ENCODE measurements at regions not wholly inside any gene's neighbourhood (a gene's known extent, or its start where the extent isn't known, plus 50 kb on each side); places are given as distances from the start of the nearest gene placed in this dataset.
"Not testable (repeated sequence)": the region's sequence is repeated elsewhere in the genome, so short reads cannot be mapped to it uniquely, and the experiment has no call there.

DNA sequence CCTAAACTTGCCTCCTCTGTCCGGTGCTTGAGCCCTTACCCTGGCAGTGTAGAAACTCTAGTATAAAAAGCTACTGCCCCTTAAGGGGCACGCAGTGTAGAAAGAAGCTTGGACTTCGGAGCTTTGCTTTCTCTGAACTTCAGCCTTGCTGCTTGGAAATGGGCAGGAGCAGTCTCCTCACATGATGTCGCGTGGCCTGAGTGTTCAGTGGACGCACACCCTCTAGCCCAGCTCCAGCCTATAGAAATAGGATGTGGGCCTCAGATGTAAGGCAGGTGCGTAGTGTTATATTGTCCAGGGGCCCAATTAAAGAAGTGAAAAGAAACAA is 98.2 kb upstream of the PCBD1 start:
- H3K36me3 ChIP-seq (ENCODE audit: control insufficient read depth in 5 of 5, insufficient read depth in 5 of 5, low read length in 5 of 5): no peaks in the 10 kb centered on the region
- no peak overlapping the region for H3K4me3 ChIP-seq (ENCODE audit: low read depth in 1 of 5, low read length in 5 of 5)
- peaks cover 0 to 3% (median 0%) of the 10 kb centered on the region in 5 donors for H3K27me3 ChIP-seq (ENCODE audit: control insufficient read depth in 5 of 5, insufficient read depth in 4 of 5, low read length in 5 of 5)
- no peak overlapping the region for H3K9ac ChIP-seq (ENCODE audit: low read length in 5 of 5)
- H3K4me1 ChIP-seq (ENCODE audit: control insufficient read depth in 5 of 5, insufficient read depth in 5 of 5, low read length in 5 of 5): no peaks in the 10 kb centered on the region
- H3K9me3 ChIP-seq (ENCODE audit: control insufficient read depth in 5 of 5, low read length in 5 of 5): no peaks in the 10 kb centered on the region
- no peak overlapping the region for H3K27ac ChIP-seq (ENCODE audit: low read depth, low read length)

DNA sequence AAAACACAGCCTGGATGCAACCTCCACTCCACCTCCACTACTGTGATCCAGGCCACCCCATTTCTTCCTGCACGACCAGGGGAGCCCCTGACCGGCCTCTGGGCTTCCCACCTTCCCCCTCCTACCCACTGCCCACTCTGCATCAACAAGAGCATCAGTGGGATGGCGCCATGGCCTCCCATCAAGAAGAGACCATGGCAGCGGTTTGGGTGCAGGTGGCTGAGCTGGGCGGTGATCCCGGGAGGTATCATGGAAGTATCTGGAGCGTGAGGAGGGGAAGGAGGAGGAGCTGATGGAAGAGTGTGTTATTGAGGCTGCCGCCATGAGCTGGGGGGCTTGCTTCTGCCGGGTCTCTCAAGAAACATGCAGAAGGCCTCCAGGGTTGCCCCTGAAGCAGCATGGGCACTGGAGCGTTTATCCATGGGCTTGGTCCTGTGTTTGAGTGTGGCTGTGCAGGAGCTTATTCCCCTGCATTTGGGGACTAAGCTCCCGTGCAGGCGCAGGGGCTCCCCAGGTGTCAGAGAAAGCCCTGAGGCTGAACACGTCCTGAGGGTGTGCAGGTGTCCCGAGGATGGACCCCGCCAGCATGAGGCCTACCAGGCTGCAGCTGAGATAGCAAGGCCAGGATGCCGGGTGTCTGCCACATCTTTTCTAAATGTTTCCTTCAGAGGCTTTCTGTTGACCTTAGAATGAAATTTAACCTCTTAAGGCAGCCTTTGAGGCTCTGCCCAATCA is 99.2 kb upstream of the PCBD1 start:
- peaks cover 0 to 3% (median 0%) of the 10 kb centered on the region in 5 donors for H3K27me3 ChIP-seq (ENCODE audit: control insufficient read depth in 5 of 5, insufficient read depth in 4 of 5, low read length in 5 of 5)
- H3K27ac ChIP-seq (ENCODE audit: low read depth, low read length): no peak overlapping the region
- no peaks in the 10 kb centered on the region for H3K9me3 ChIP-seq (ENCODE audit: control insufficient read depth in 5 of 5, low read length in 5 of 5)
- no peak overlapping the region for H3K4me3 ChIP-seq (ENCODE audit: low read depth in 1 of 5, low read length in 5 of 5)
- no peaks in the 10 kb centered on the region for H3K4me1 ChIP-seq (ENCODE audit: control insufficient read depth in 5 of 5, insufficient read depth in 5 of 5, low read length in 5 of 5)
- H3K36me3 ChIP-seq (ENCODE audit: control insufficient read depth in 5 of 5, insufficient read depth in 5 of 5, low read length in 5 of 5): no peaks in the 10 kb centered on the region
- no peak overlapping the region for H3K9ac ChIP-seq (ENCODE audit: low read length in 5 of 5)

DNA sequence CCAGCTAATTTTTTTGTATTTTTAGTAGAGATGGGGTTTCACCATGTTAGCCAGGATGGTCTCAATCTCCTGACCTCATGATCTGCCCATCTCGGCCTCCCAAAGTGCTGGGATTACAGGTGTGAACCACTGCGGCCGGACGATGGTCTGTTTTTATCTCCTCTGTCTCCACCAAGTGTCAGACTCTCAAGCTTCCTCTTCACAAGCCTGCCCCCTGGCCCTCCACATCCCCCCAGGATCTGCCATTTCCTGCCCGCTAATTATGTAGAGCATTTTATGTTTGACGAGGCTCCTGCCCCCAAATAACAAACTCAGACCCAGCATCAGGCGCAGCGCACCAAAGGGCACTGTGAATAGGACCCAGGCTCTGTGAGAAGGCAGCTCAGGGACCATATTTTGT is 101.8 kb upstream of the PCBD1 start:
- not testable (repeated sequence) for H3K27me3 ChIP-seq (ENCODE audit: control insufficient read depth in 5 of 5, insufficient read depth in 4 of 5, low read length in 5 of 5); H3K4me1 ChIP-seq (ENCODE audit: control insufficient read depth in 5 of 5, insufficient read depth in 5 of 5, low read length in 5 of 5); H3K27ac ChIP-seq (ENCODE audit: low read depth, low read length); H3K4me3 ChIP-seq (ENCODE audit: low read depth in 1 of 5, low read length in 5 of 5); H3K9me3 ChIP-seq (ENCODE audit: control insufficient read depth in 5 of 5, low read length in 5 of 5); H3K36me3 ChIP-seq (ENCODE audit: control insufficient read depth in 5 of 5, insufficient read depth in 5 of 5, low read length in 5 of 5); H3K9ac ChIP-seq (ENCODE audit: low read length in 5 of 5)

DNA sequence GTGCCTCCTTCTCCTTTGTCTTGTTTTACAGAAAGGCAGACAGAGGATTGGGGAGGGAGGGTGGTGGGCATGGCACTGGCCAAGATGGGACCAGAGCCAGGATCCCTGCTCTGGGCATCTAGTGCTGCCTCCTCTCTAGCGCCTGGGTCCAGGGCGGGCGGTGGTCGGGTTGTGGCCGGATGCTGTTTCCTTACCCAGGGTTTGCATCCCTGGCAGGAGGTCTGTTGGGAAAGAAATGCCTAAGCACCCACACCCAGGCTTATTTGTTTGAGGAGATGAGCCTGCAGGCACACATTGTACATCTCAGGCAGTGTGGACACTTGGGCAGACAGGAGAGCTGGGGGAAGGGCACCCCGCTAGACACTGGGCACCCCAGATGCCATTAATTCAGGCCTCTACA is 102.3 kb upstream of the PCBD1 start:
- Histone ChIP-seq H3K9ac (ENCODE audit: low read length in 5 of 5) (no peak overlapping the region), H3K36me3 (ENCODE audit: control insufficient read depth in 5 of 5, insufficient read depth in 5 of 5, low read length in 5 of 5) (no peaks in the 10 kb centered on the region), H3K4me1 (ENCODE audit: control insufficient read depth in 5 of 5, insufficient read depth in 5 of 5, low read length in 5 of 5) (no peaks in the 10 kb centered on the region), H3K4me3 (ENCODE audit: low read depth in 1 of 5, low read length in 5 of 5) (no peak overlapping the region), H3K9me3 (ENCODE audit: control insufficient read depth in 5 of 5, low read length in 5 of 5) (no peaks in the 10 kb centered on the region), H3K27me3 (ENCODE audit: control insufficient read depth in 5 of 5, insufficient read depth in 4 of 5, low read length in 5 of 5) (peaks cover 0 to 9% (median 0%) of the 10 kb centered on the region in 5 donors), H3K27ac (ENCODE audit: low read depth, low read length) (no peak overlapping the region)

DNA sequence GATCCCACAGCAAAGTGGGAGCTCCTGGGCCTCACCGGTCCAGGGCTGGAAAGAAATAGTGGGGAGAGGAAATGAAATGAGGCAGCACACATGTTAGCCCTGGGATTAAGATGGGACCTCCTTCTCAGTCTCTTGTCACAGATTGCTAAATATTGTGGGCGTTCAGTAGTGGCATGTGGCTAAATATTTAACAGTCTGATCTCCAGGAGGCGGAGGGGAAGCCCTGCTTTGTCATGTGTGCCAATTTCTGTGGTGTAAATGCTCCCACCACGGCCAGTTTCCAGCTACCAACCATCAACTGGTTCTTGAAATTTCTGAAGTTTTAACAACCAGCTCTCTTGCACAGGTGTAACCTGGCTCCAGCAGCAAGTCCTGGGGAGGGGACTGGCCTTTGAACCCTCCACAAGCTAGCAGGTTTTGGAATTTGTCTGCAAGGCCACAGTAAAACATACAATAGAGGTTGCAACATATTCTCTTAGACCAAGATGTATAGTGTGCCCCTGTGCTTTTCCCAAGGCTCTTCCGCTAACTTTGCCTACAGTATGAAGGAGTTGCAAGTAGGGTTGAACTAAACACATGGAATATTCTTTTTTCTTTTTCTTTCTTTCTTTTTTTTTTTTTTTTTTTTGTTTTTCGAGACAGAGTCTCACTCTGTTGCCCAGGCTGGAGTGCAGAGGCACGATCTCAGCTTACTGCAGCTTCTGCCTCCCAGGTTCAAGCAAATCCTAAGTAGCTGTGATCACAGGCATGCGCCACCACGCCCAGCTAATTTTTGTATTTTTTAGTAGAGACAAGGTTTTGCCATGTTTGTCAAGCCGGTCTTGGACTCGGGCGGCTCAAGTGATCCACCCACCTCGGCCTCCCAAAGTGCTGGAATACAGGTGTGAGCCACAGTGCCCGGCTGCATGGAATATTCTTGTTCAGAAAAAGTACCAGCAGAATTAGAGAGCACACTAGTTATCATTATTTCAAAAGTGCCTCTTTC is 103.1 kb upstream of the PCBD1 start:
- Histone ChIP-seq H3K4me1 (ENCODE audit: control insufficient read depth in 5 of 5, insufficient read depth in 5 of 5, low read length in 5 of 5) (no peaks in the 10 kb centered on the region), H3K36me3 (ENCODE audit: control insufficient read depth in 5 of 5, insufficient read depth in 5 of 5, low read length in 5 of 5) (no peaks in the 10 kb centered on the region), H3K9ac (ENCODE audit: low read length in 5 of 5) (no peak overlapping the region), H3K27ac (ENCODE audit: low read depth, low read length) (no peak overlapping the region), H3K27me3 (ENCODE audit: control insufficient read depth in 5 of 5, insufficient read depth in 4 of 5, low read length in 5 of 5) (peaks cover 0 to 9% (median 2%) of the 10 kb centered on the region in 5 donors), H3K9me3 (ENCODE audit: control insufficient read depth in 5 of 5, low read length in 5 of 5) (no peaks in the 10 kb centered on the region), H3K4me3 (ENCODE audit: low read depth in 1 of 5, low read length in 5 of 5) (no peak overlapping the region)

DNA sequence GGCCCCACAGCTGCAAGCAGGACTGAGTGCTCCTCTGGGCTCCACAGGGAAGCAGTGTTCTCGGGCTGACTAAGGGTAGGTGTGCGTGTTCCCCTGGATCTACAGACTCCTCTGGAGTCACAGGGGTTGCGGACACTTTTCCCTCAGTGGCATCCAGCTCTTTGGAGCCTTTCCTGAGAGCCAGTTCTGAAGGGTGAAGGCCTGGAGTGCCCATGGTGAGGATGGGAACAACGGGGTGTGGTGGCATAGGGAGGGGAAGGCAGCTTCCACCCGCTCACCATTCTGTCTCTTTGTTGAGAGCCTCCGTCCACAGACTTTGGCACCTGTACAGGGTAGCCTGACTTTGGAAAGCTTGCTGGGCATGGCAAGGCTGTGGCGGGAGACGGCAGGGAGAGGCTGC is 104.1 kb upstream of the PCBD1 start:
- H3K9me3 ChIP-seq (ENCODE audit: control insufficient read depth in 5 of 5, low read length in 5 of 5): no peaks in the 10 kb centered on the region

DNA sequence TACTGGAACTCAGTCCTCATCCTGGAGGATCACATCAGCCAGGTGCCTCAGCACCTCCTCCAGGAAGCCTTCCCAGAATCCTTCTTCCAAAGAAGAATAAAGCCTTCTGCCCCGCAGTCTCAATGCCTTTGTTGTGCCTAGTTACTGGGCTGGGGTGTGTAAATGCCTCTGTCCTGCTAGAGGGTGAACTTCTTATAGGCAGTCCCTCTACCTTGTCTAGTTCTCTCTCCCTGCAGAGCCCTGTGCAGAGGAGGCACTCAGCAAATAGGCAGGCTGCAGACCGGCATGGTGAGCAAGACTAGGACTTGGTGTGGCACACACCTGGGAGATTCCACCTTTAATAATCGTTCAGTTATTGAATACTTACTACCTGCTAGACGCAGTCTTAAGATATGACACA is 104.7 kb upstream of the PCBD1 start:
- Histone ChIP-seq H3K4me3 (ENCODE audit: low read depth in 1 of 5, low read length in 5 of 5) (no peak overlapping the region), H3K27ac (ENCODE audit: low read depth, low read length) (no peak overlapping the region), H3K9ac (ENCODE audit: low read length in 5 of 5) (no peak overlapping the region), H3K4me1 (ENCODE audit: control insufficient read depth in 5 of 5, insufficient read depth in 5 of 5, low read length in 5 of 5) (no peaks in the 10 kb centered on the region), H3K9me3 (ENCODE audit: control insufficient read depth in 5 of 5, low read length in 5 of 5) (no peaks in the 10 kb centered on the region), H3K27me3 (ENCODE audit: control insufficient read depth in 5 of 5, insufficient read depth in 4 of 5, low read length in 5 of 5) (peaks cover 0 to 22% (median 12%) of the 10 kb centered on the region in 5 donors), H3K36me3 (ENCODE audit: control insufficient read depth in 5 of 5, insufficient read depth in 5 of 5, low read length in 5 of 5) (no peaks in the 10 kb centered on the region)

More for the DNA sequence above, 104.1 kb upstream of the PCBD1 start:
- H3K4me3 ChIP-seq (ENCODE audit: low read depth in 1 of 5, low read length in 5 of 5): no peak overlapping the region
- H3K27ac ChIP-seq (ENCODE audit: low read depth, low read length): no peak overlapping the region
- H3K4me1 ChIP-seq (ENCODE audit: control insufficient read depth in 5 of 5, insufficient read depth in 5 of 5, low read length in 5 of 5): no peaks in the 10 kb centered on the region
- peaks cover 0 to 16% (median 6%) of the 10 kb centered on the region in 5 donors for H3K27me3 ChIP-seq (ENCODE audit: control insufficient read depth in 5 of 5, insufficient read depth in 4 of 5, low read length in 5 of 5)
- H3K36me3 ChIP-seq (ENCODE audit: control insufficient read depth in 5 of 5, insufficient read depth in 5 of 5, low read length in 5 of 5): no peaks in the 10 kb centered on the region
- H3K9ac ChIP-seq (ENCODE audit: low read length in 5 of 5): no peak overlapping the region

DNA sequence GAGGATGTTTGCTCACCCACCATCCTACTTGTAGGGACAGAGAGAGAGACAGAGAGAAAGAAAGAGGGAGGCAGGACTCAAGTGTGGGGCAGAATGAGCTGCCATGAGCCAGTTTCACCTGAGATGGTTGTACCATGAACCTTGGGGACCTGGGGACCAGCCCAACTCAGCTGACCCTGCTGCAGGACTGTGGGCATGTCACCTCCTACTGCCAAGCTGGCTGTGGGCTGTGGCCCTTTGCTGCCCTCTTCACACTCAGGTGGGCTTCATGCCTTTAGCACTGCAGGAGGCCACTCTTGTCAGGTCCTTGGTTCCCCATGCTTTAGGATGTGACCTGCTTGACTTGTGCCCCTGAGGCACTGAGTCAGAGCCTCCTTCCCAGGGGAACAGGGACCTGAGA is 108.2 kb upstream of the PCBD1 start:
- Histone ChIP-seq H3K9ac (ENCODE audit: low read length in 5 of 5) (no peak overlapping the region), H3K4me1 (ENCODE audit: control insufficient read depth in 5 of 5, insufficient read depth in 5 of 5, low read length in 5 of 5) (no peaks in the 10 kb centered on the region), H3K9me3 (ENCODE audit: control insufficient read depth in 5 of 5, low read length in 5 of 5) (no peaks in the 10 kb centered on the region), H3K27ac (ENCODE audit: low read depth, low read length) (no peak overlapping the region), H3K27me3 (ENCODE audit: control insufficient read depth in 5 of 5, insufficient read depth in 4 of 5, low read length in 5 of 5) (peaks cover 0 to 25% (median 15%) of the 10 kb centered on the region in 5 donors), H3K4me3 (ENCODE audit: low read depth in 1 of 5, low read length in 5 of 5) (no peak overlapping the region), H3K36me3 (ENCODE audit: control insufficient read depth in 5 of 5, insufficient read depth in 5 of 5, low read length in 5 of 5) (no peaks in the 10 kb centered on the region)

DNA sequence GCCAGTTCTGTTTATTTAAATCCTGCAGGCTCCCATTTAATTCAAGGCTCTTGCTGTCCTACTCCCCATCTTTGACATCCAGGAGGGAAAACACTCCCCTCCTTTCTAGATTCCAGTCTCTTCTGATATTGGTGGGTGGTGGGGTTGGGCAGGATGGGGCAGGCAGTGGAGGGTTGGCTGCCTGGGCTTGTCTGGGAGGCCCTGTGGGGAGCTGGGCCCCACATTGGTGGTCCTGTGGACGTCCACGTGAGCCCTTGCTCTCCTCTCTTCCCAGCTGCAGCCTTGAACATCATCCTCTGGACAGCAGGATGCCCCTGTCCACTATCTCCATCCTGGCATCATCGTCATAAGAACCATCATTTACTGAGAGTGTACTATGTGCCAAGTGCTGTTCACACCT is 108.9 kb upstream of the PCBD1 start:
- Histone ChIP-seq H3K9ac (ENCODE audit: low read length in 5 of 5) (no peak overlapping the region), H3K27me3 (ENCODE audit: control insufficient read depth in 5 of 5, insufficient read depth in 4 of 5, low read length in 5 of 5) (peaks cover 0 to 25% (median 15%) of the 10 kb centered on the region in 5 donors), H3K9me3 (ENCODE audit: control insufficient read depth in 5 of 5, low read length in 5 of 5) (no peaks in the 10 kb centered on the region), H3K4me3 (ENCODE audit: low read depth in 1 of 5, low read length in 5 of 5) (no peak overlapping the region), H3K4me1 (ENCODE audit: control insufficient read depth in 5 of 5, insufficient read depth in 5 of 5, low read length in 5 of 5) (no peaks in the 10 kb centered on the region), H3K27ac (ENCODE audit: low read depth, low read length) (no peak overlapping the region), H3K36me3 (ENCODE audit: control insufficient read depth in 5 of 5, insufficient read depth in 5 of 5, low read length in 5 of 5) (no peaks in the 10 kb centered on the region)

DNA sequence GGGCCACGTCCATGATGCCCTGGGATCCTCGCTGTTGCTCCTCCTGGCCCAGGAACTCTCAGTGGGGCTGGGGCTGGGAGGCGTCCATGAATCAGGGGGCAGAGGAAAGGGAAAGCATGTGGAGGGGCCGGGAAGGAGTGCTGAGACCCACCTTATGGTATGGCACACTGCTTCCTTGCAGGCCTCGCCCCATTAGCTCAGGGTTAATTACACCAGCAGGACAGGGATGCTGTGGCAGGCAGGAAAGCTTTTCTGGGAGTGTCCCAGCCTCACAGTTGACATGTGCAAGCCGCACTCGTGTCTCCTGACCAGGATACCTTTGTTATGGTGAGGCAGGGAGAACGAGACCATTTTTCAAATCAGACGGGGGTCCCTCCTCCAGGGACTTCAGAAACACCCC is 109.7 kb upstream of the PCBD1 start:
- Histone ChIP-seq H3K9ac (ENCODE audit: low read length in 5 of 5) (no peak overlapping the region), H3K4me1 (ENCODE audit: control insufficient read depth in 5 of 5, insufficient read depth in 5 of 5, low read length in 5 of 5) (no peaks in the 10 kb centered on the region), H3K36me3 (ENCODE audit: control insufficient read depth in 5 of 5, insufficient read depth in 5 of 5, low read length in 5 of 5) (no peaks in the 10 kb centered on the region), H3K27ac (ENCODE audit: low read depth, low read length) (no peak overlapping the region), H3K27me3 (ENCODE audit: control insufficient read depth in 5 of 5, insufficient read depth in 4 of 5, low read length in 5 of 5) (peaks cover 0 to 24% (median 15%) of the 10 kb centered on the region in 5 donors), H3K4me3 (ENCODE audit: low read depth in 1 of 5, low read length in 5 of 5) (no peak overlapping the region), H3K9me3 (ENCODE audit: control insufficient read depth in 5 of 5, low read length in 5 of 5) (no peaks in the 10 kb centered on the region)
